ENCODE measurements at regions not wholly inside any gene's neighbourhood (a gene's known extent, or its start where the extent isn't known, plus 50 kb on each side); places are given as distances from the start of the nearest gene placed in this dataset.

DNA sequence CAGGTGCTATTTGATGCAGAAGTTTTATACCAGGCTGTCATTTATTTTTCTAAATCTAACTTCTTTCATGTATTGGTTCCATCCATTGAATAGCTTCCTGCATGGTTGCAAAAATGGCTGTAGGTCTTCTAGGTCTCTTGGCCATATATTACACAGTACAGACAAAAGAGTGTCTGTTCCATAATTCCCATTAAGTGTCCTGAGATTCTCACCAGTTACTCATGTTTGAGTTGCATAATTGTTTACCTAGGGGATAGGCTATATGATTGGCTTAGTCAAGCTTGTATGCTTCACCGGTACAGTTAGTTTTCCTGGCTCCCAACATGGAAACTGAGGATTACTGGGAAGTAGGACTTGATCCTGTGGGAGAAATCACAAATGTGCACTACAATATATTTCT is 399.4 kb upstream of the NUDT12 start (continued):
- TF ChIP-seq SMC3 (IDR thresholded peaks at IDR 0.05; ENCODE audit: low read depth, low read length) (no peak), RAD21 (IDR thresholded peaks at IDR 0.05; ENCODE audit: low read length) (no peak), GATA2 (CRISPR knock-in tag; IDR thresholded peaks at IDR 0.05) (no peak), YY1 (IDR thresholded peaks at IDR 0.05; ENCODE audit: low read depth) (no peak)
- TF ChIP-seq, protein P1, sequence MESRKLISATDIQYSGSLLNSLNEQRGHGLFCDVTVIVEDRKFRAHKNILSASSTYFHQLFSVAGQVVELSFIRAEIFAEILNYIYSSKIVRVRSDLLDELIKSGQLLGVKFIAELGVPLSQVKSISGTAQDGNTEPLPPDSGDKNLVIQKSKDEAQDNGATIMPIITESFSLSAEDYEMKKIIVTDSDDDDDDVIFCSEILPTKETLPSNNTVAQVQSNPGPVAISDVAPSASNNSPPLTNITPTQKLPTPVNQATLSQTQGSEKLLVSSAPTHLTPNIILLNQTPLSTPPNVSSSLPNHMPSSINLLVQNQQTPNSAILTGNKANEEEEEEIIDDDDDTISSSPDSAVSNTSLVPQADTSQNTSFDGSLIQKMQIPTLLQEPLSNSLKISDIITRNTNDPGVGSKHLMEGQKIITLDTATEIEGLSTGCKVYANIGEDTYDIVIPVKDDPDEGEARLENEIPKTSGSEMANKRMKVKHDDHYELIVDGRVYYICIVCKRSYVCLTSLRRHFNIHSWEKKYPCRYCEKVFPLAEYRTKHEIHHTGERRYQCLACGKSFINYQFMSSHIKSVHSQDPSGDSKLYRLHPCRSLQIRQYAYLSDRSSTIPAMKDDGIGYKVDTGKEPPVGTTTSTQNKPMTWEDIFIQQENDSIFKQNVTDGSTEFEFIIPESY (IDR thresholded peaks at IDR 0.05; ENCODE audit: borderline replicate concordance, low read depth) = no peak
- TF ChIP-seq, protein P2, sequence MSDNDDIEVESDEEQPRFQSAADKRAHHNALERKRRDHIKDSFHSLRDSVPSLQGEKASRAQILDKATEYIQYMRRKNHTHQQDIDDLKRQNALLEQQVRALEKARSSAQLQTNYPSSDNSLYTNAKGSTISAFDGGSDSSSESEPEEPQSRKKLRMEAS (IDR thresholded peaks at IDR 0.05; ENCODE audit: low read depth) = no peak

DNA sequence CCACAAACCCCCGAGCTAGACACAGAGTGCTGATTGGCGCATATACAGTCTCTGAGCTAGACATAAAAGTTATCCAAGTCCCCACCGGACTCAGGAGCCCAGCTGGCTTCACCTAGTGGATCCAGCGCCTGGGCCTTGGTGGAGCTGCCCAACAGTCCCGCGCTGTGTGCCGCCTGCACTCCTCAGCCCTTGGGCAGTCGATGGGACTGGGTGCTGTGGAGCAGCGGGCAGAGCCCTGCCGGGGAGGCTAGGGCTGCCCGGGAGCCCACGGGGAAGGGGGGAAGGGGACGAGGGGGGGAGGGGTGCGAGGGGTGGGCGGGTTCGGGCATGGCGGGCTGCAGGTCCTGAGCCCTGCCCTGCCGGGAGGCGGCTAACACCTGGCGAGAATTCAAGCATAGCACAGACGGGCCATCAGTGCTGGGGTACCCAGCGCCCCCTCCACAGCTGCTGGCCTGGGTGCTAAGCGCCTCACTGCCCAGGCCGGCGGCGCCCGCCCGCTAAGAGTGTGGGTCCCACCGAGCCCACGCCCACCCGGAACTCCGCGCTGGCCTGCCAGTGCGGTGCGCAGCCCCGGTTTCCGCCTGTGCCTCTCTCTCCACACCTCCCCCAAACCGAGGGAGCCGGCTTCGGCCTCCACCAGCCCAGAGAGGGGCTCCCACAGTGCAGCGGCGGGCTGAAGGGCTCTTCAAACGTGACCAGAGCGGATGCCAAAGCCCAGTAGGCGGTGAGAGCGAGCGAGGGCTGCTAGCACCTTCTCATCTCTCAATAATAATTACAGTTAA is 391.2 kb upstream of the NUDT12 start:
- Histone ChIP-seq H3K9me3 (no peaks in the 10 kb centered on the region), H3K4me1 (ENCODE audit: control insufficient read depth in 1 of 2, insufficient read depth in 2 of 2, low read depth in 1 of 2, low read length in 1 of 2) (peaks cover 0 to 2% of the 10 kb centered on the region in 2 experiments; a peak in 2 of 4 replicates), H3K27ac (ENCODE audit: low read depth in 2 of 2, low read length in 1 of 2) (no peak overlapping the region), H3K79me2 (ENCODE audit: insufficient read depth) (no peaks in the 10 kb centered on the region), H3K4me2 (no peak overlapping the region), H2AFZ (ENCODE audit: low read depth) (no peak overlapping the region), H3K9me2 (no peaks in the 10 kb centered on the region), H3K4me3 (ENCODE audit: low read depth in 2 of 2, low read length in 1 of 2) (no peak overlapping the region), H4K20me1 (ENCODE audit: insufficient read depth) (no peaks in the 10 kb centered on the region), H3K9ac (no peak overlapping the region), H3K27me3 (ENCODE audit: insufficient read depth) (no peaks in the 10 kb centered on the region), H3K36me3 (replicated peaks in 1 of 2; ENCODE audit: control insufficient read depth in 1 of 2, insufficient read depth in 2 of 2, low read length in 1 of 2) (no peaks in the 10 kb centered on the region), H3F3A (replicated peaks; ENCODE audit: insufficient read depth) (no peaks in the 10 kb centered on the region)
- WGBS (ENCODE audit: low lambda C conversion rate) = 78% methylated on average over 12 of the region's 47 CpGs
- DNase-seq = no peak
- ChIA-PET POLR2A (no interaction called here), CTCF (no interaction called here)
- TF ChIP-seq, protein P1 (IDR thresholded peaks at IDR 0.05; ENCODE audit: borderline replicate concordance, low read depth) = no peak
- no peak for TF ChIP-seq TAF1 (IDR thresholded peaks at IDR 0.05; ENCODE audit: borderline replicate concordance, low read depth, low read length)
- no peak for TF ChIP-seq RCOR1 (IDR thresholded peaks at IDR 0.05; ENCODE audit: low read length)
- TF ChIP-seq NRF1 (IDR thresholded peaks at IDR 0.05; ENCODE audit: low read depth, low read length) = no peak

DNA sequence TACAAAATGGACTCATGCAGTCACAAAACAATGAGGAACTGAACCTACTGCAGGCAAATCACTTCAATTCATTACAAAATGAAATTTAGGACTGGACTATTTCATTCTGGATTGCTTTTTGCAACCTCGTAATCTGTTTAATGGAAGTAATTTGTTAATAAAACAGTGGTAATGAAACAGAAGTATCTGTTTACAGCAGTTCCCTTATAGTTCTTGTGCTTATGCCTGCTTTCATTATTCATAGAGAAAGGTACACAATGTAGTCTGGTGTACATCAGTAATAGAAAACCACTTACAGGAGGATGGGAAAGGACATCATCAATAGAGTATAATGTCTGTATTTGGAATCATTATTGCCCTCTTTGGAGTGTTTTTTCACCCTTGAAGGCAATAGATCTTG is 389.2 kb upstream of the NUDT12 start:
- no peaks in the 10 kb centered on the region for H3K9me3 ChIP-seq
- H3K4me1 ChIP-seq (ENCODE audit: control insufficient read depth in 1 of 2, insufficient read depth in 2 of 2, low read depth in 1 of 2, low read length in 1 of 2) = peaks cover 0 to 2% of the 10 kb centered on the region in 2 experiments; a peak in 2 of 4 replicates
- 77% methylated on average over 1 of the region's 1 CpG for WGBS (ENCODE audit: low lambda C conversion rate)
- H2AFZ ChIP-seq (ENCODE audit: low read depth) = no peak overlapping the region; the same call in 1 of the 2 replicates
- H3K79me2 ChIP-seq (ENCODE audit: insufficient read depth) = no peaks in the 10 kb centered on the region
- H3K9ac ChIP-seq = no peak overlapping the region
- TF ChIP-seq GABPA (IDR thresholded peaks at IDR 0.05; ENCODE audit: low read depth) (no peak), JUND (IDR thresholded peaks at IDR 0.05) (no peak), NFIC (IDR thresholded peaks at IDR 0.05; ENCODE audit: borderline replicate concordance) (no peak), MEF2A (IDR thresholded peaks at IDR 0.05; ENCODE audit: borderline replicate concordance, low read depth) (no peak)
- no peaks in the 10 kb centered on the region for H3F3A ChIP-seq (replicated peaks; ENCODE audit: insufficient read depth)
- DNase-seq = no peak
- H3K9me2 ChIP-seq = peaks cover 2% of the 10 kb centered on the region; the same call in 1 of the 2 replicates
- ChIA-PET CTCF (no interaction called here), POLR2A (no interaction called here)
- peak overlapping the region in 1 of 2 experiments; percentile 67; a peak in 2 of 4 replicates for H3K27ac ChIP-seq (ENCODE audit: low read depth in 2 of 2, low read length in 1 of 2)
- H3K36me3 ChIP-seq (replicated peaks in 1 of 2; ENCODE audit: control insufficient read depth in 1 of 2, insufficient read depth in 2 of 2, low read length in 1 of 2) = no peaks in the 10 kb centered on the region
- H3K27me3 ChIP-seq (ENCODE audit: insufficient read depth) = no peaks in the 10 kb centered on the region
- H4K20me1 ChIP-seq (ENCODE audit: insufficient read depth) = no peaks in the 10 kb centered on the region
- H3K4me3 ChIP-seq (ENCODE audit: low read depth in 2 of 2, low read length in 1 of 2) = no peak overlapping the region
- no peak overlapping the region for H3K4me2 ChIP-seq
